Muscle layer of colon (tissue), 2 donors: ENCODE measurements at regions not wholly inside any gene's neighbourhood (a gene's known extent, or its start where the extent isn't known, plus 50 kb on each side); places are given as distances from the start of the nearest gene placed in this dataset.

Experiments used
- H3K27ac ChIP-seq: one replicate; pipeline ENCODE4 v1.7.0; 2013; ENCODE audit warnings: low read depth, mild to moderate bottlenecking, low read length, moderate library complexity
- H3K27me3 ChIP-seq, 2 donors: one replicate each; pipeline ENCODE4 v1.7.0; 2013; ENCODE audit warnings: low read length in 2 of 2, mild to moderate bottlenecking in 2 of 2; ENCODE audit not compliant: insufficient read depth in 2 of 2, control insufficient read depth in 1 of 2
- H3K36me3 ChIP-seq: one replicate; pipeline ENCODE4 v1.7.0; 2013; ENCODE audit warnings: mild to moderate bottlenecking, low read length; ENCODE audit not compliant: insufficient read depth
- H3K4me1 ChIP-seq: one replicate; pipeline ENCODE4 v1.7.0; 2013; ENCODE audit warnings: mild to moderate bottlenecking, low read length; ENCODE audit not compliant: insufficient read depth
- H3K4me3 ChIP-seq, 2 donors: one replicate each; pipeline ENCODE4 v1.7.0; 2013; ENCODE audit warnings: low read length in 2 of 2, low read depth in 1 of 2, mild to moderate bottlenecking in 1 of 2, moderate library complexity in 1 of 2
- H3K9ac ChIP-seq: one replicate; pipeline ENCODE4 v1.7.0; 2013; ENCODE audit warnings: low read length
- H3K9me3 ChIP-seq: one replicate; pipeline ENCODE4 v1.7.0; 2013; ENCODE audit warnings: mild to moderate bottlenecking, low read length
- donor health status: abdominal sarcoma.
- donor health status: Adenocarcinoma of cecum.

- Histone ChIP-seq H3K4me1 (no peaks in the 10 kb centered on the region), H3K27ac (no peak overlapping the region), H3K9ac (no peak overlapping the region), H3K27me3 (no peaks in the 10 kb centered on the region), H3K36me3 (no peaks in the 10 kb centered on the region), H3K9me3 (no peaks in the 10 kb centered on the region), H3K4me3 (no peak overlapping the region)
These were observed 661.6 kb upstream of the C9orf72 start for GRCh38 chr9:28234894-28235277.

GRCh38 chr9:28249424-28249823 lies 676.1 kb upstream of the C9orf72 start:
- Histone ChIP-seq H3K36me3 (no peaks in the 10 kb centered on the region), H3K27me3 (no peaks in the 10 kb centered on the region), H3K9ac (no peak overlapping the region), H3K4me1 (no peaks in the 10 kb centered on the region), H3K27ac (no peak overlapping the region), H3K9me3 (no peaks in the 10 kb centered on the region), H3K4me3 (no peak overlapping the region)

- Histone ChIP-seq H3K36me3 (no peaks in the 10 kb centered on the region), H3K9me3 (no peaks in the 10 kb centered on the region), H3K9ac (no peak overlapping the region), H3K4me3 (no peak overlapping the region), H3K4me1 (no peaks in the 10 kb centered on the region), H3K27me3 (no peaks in the 10 kb centered on the region), H3K27ac (no peak overlapping the region)
These were observed 681.9 kb upstream of the C9orf72 start for GRCh38 chr9:28255174-28255573.

- no peak overlapping the region for H3K9ac ChIP-seq
- H3K36me3 ChIP-seq: no peaks in the 10 kb centered on the region
- no peaks in the 10 kb centered on the region for H3K4me1 ChIP-seq
- H3K27me3 ChIP-seq: no peaks in the 10 kb centered on the region
- H3K27ac ChIP-seq: no peak overlapping the region
- H3K9me3 ChIP-seq: no peaks in the 10 kb centered on the region
- no peak overlapping the region for H3K4me3 ChIP-seq
These were observed 687.0 kb upstream of the C9orf72 start for GRCh38 chr9:28260330-28260729.

- Histone ChIP-seq H3K36me3 (no peaks in the 10 kb centered on the region), H3K4me3 (no peak overlapping the region), H3K4me1 (no peaks in the 10 kb centered on the region), H3K27ac (no peak overlapping the region), H3K27me3 (no peaks in the 10 kb centered on the region), H3K9ac (no peak overlapping the region), H3K9me3 (no peaks in the 10 kb centered on the region)
These were observed 691.1 kb upstream of the C9orf72 start for GRCh38 chr9:28264368-28264767.

GRCh38 chr9:28267351-28267750 lies 694.1 kb upstream of the C9orf72 start:
- Histone ChIP-seq H3K36me3 (no peaks in the 10 kb centered on the region), H3K9ac (no peak overlapping the region), H3K9me3 (no peaks in the 10 kb centered on the region), H3K27ac (no peak overlapping the region), H3K4me3 (no peak overlapping the region), H3K4me1 (no peaks in the 10 kb centered on the region), H3K27me3 (no peaks in the 10 kb centered on the region)

GRCh38 chr9:28270156-28270555 lies 696.9 kb upstream of the C9orf72 start:
- Histone ChIP-seq H3K9me3 (no peaks in the 10 kb centered on the region), H3K27ac (no peak overlapping the region), H3K9ac (no peak overlapping the region), H3K4me3 (no peak overlapping the region), H3K36me3 (no peaks in the 10 kb centered on the region), H3K4me1 (no peaks in the 10 kb centered on the region), H3K27me3 (no peaks in the 10 kb centered on the region)

GRCh38 chr9:28272127-28272526 lies 698.8 kb upstream of the C9orf72 start:
- H3K9ac ChIP-seq: no peak overlapping the region
- H3K4me3 ChIP-seq: no peak overlapping the region
- no peaks in the 10 kb centered on the region for H3K9me3 ChIP-seq
- H3K36me3 ChIP-seq: no peaks in the 10 kb centered on the region
- H3K4me1 ChIP-seq: no peaks in the 10 kb centered on the region
- no peaks in the 10 kb centered on the region for H3K27me3 ChIP-seq
- H3K27ac ChIP-seq: no peak overlapping the region

- H3K36me3 ChIP-seq: no peaks in the 10 kb centered on the region
- H3K4me3 ChIP-seq: no peak overlapping the region
- H3K27me3 ChIP-seq: no peaks in the 10 kb centered on the region
- H3K27ac ChIP-seq: no peak overlapping the region
- H3K4me1 ChIP-seq: no peaks in the 10 kb centered on the region
- no peak overlapping the region for H3K9ac ChIP-seq
- H3K9me3 ChIP-seq: no peaks in the 10 kb centered on the region
These were observed 714.2 kb upstream of the C9orf72 start for GRCh38 chr9:28287455-28287854.

- Histone ChIP-seq H3K9me3 (no peaks in the 10 kb centered on the region), H3K4me3 (no peak overlapping the region), H3K36me3 (no peaks in the 10 kb centered on the region), H3K27me3 (no peaks in the 10 kb centered on the region), H3K4me1 (no peaks in the 10 kb centered on the region), H3K9ac (no peak overlapping the region), H3K27ac (no peak overlapping the region)
These were observed 716.5 kb upstream of the C9orf72 start for GRCh38 chr9:28289746-28290145.

GRCh38 chr9:28293369-28294090 lies 720.2 kb upstream of the C9orf72 start:
- H3K9ac ChIP-seq: no peak overlapping the region
- no peaks in the 10 kb centered on the region for H3K9me3 ChIP-seq
- no peak overlapping the region for H3K27ac ChIP-seq
- no peaks in the 10 kb centered on the region for H3K36me3 ChIP-seq
- H3K4me1 ChIP-seq: no peaks in the 10 kb centered on the region
- no peak overlapping the region for H3K4me3 ChIP-seq
- H3K27me3 ChIP-seq: no peaks in the 10 kb centered on the region

GRCh38 chr9:28301281-28301680 lies 728.0 kb upstream of the C9orf72 start:
- no peak overlapping the region for H3K4me3 ChIP-seq
- H3K36me3 ChIP-seq: no peaks in the 10 kb centered on the region
- H3K27me3 ChIP-seq: no peaks in the 10 kb centered on the region
- no peak overlapping the region for H3K27ac ChIP-seq
- no peaks in the 10 kb centered on the region for H3K4me1 ChIP-seq
- H3K9ac ChIP-seq: no peak overlapping the region
- H3K9me3 ChIP-seq: no peaks in the 10 kb centered on the region
